H54 (cell line): ENCODE measurements at regions not wholly inside any gene's neighbourhood (a gene's known extent, or its start where the extent isn't known, plus 50 kb on each side); places are given as distances from the start of the nearest gene placed in this dataset.
"Not testable (repeated sequence)": the region's sequence is repeated elsewhere in the genome, so short reads cannot be mapped to it uniquely, and the experiment has no call there.

ENCODE experiments used
- DNase-seq: peaks from one replicate; pipeline ENCODE4 v3.0.0; 2011; ENCODE audit warnings: low spot score, mixed read lengths; ENCODE audit not compliant: insufficient read length
- FAIRE-seq: peaks from 3 replicates; lab custom pipeline; 2011; peaks lifted over from hg19 to GRCh38; lab: Jason Lieb, UNC
- POLR2A ChIP-seq: IDR thresholded peaks from 2 replicates; pipeline ENCODE4 v1.6.1; 2011; ENCODE audit warnings: low read depth, mild to moderate bottlenecking, low read length

DNA sequence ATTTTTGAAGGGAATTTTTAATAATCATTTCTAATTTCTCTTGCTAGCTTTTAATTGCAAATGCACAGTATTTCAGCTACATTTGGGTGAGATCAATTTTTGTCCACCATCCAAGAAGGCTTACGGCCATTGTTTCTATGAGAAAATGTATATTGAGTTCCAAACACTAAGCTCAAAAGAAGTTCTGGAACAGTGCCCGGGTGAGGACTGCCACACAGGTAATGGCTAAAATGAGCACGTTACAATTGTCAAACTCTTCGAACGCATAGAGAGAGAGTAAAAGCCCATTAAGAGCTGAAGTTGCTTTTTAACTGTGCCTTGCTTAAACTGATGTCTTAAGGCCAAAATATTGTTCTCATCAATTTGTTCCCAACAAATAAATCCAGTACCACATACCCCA lies 755.0 kb downstream of the DIAPH3 start:
- no peak for TF ChIP-seq POLR2A
- FAIRE-seq, result no peak
- DNase-seq, result no peak

DNA sequence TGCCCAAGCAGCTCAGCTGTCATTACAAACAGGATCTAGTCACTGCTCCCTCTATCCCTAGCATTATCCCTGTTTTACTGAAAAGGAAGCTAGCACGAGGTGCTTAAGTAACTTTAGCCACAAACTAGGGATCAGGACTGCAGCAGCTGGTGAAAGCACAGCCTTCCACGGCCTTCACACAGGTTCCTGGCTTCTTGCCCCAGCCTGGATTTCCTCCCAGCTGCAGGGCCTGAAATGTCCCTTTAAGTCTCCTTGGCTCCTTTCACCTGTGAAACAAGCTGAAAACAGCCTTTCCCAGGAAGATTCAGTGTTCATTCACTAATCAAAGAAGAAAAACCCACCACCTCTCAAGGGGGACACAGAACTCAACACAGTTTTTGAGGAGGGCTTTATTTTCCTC lies 754.5 kb downstream of the DIAPH3 start:
- no peak for TF ChIP-seq POLR2A
- DNase-seq (no peak), FAIRE-seq (no peak)

GRCh38 chr13:59409634-59410200 lies 754.0 kb downstream of the DIAPH3 start:
- DNase-seq (no peak), FAIRE-seq (no peak)
- no peak for TF ChIP-seq POLR2A

DNA sequence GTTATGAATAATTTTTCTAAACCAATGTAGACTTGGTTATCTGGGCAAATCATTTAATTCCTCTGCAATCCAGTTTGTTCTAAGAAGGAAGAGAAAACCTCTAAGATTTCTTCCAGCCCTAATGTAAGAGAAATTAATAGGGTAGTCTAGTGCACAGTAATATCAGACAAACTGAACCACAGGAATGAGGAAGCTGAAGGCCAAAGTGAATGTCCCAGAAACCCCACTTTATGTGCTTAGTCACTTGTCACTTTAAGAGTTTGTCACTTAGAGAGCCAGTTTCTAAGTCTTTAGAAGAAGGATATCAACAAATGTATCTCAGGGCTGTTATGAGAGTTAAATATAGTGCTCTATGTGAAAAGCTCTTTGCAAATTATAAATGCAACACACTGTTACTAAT lies 750.6 kb downstream of the DIAPH3 start:
- FAIRE-seq (no peak), DNase-seq (no peak)
- TF ChIP-seq POLR2A, result no peak

- TF ChIP-seq POLR2A, result no peak
- FAIRE-seq (no peak), DNase-seq (no peak)
Measured at GRCh38 chr13:59414006-59414405, 749.7 kb downstream of the DIAPH3 start.

DNA sequence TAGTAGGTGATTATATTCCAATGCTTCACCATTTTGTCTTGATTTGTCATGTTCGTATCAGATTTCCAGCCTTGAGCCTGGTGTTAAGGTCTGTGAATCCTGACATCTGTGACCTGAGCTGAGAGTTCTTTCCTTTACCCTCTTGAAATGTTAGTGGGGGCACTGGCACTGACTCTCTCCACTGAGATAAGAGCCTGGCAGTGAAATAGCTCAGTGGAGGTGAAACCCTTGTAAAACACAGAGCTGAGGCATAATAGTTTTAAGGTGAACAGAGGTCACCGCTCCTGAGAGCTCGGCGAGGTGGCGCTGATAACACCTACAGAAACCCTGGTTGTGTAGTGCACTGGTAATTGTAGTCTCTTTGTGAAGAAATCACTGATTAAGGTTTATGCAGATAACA lies 748.2 kb downstream of the DIAPH3 start:
- DNase-seq (no peak), FAIRE-seq (no peak)

DNA sequence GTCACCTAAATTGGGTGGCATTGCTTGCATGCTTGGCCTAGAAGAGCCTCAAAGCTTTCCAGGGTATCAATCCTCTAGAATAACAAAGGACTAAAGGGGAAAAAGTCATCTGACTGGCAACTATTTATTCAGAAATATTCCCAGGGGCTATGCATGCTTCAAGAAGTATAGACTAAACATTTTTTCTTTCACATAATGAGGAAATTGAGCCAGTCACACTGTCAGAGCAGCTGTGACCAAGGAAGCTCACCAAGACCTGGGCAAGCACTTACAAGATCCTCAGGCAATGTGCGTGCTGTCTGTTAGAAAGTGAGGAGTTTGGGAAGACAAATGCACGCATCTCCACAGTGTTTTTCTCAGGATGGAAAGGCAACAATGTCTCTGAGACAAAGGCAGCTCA lies 747.2 kb downstream of the DIAPH3 start:
- DNase-seq (no peak), FAIRE-seq (no peak)
- no peak for TF ChIP-seq POLR2A

More for the DNA sequence above, 748.2 kb downstream of the DIAPH3 start:
- TF ChIP-seq POLR2A, result no peak

DNA sequence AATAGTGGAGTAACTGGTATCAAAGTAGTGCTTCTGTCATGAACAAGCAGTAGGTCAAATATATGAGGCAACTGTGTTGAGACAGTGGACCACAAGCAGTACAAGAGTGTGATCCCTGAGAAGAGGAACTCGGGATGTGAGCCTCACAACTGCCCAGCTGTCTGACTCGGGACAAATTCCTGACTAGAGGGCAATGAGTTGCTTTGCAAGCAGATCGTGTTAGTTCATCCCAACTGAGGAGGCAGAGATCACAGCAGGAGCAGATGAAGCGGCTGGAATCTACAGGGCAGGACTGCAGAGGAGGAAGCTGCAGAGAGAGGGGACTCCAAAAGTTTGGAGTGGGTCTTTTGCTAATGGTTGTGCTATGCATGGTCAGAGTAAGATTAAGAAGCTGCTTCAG lies 741.1 kb downstream of the DIAPH3 start:
- no peak for DNase-seq
- no peak for FAIRE-seq
- no peak for TF ChIP-seq POLR2A

GRCh38 chr13:59423708-59424340 lies 739.9 kb downstream of the DIAPH3 start:
- no peak for DNase-seq
- no peak for FAIRE-seq
- no peak for TF ChIP-seq POLR2A

DNA sequence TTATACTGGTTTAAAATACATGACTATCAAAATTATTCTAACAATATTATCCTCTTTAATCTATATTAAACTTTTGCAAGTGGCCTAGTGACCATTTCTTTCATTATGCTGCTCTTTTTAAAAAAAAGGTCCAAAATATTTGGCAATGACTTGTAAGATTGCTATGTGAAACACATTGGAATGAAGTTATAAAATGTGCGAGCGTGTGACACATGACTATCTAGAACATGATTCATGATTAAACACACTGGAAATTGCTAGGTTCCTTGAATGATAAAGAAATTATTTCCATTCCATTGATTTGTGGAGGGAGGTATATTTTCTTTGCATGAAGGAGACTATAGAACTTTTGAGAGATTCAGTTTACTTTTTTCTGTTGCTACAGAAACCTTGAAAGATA lies 739.1 kb downstream of the DIAPH3 start:
- TF ChIP-seq POLR2A, result no peak
- no peak for DNase-seq
- no peak for FAIRE-seq

DNA sequence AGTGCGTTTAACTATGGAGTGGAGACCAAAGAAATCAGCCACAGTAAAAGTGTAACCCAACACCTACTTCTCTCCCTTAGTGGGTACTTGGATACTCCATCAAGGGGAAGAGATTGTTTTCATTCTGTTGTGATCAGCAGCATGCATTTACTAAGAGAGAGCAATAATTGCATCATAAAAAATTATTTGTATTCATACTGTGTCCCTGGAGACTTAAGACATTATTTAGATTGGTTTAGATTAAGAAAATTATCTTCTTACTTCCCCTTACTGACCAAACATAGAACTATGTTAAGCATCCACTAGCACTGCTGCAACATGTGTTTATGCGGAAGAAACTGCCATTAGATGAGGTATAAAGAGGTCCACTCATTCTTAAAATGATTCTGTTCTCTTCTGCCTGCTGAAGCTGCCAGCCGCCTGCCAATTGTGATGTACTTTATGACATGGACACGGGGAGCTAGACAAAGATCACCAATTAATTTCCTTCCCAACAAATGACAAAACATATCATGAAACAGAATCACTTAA lies 738.5 kb downstream of the DIAPH3 start:
- DNase-seq, result no peak
- no peak for FAIRE-seq
- TF ChIP-seq POLR2A, result no peak

DNA sequence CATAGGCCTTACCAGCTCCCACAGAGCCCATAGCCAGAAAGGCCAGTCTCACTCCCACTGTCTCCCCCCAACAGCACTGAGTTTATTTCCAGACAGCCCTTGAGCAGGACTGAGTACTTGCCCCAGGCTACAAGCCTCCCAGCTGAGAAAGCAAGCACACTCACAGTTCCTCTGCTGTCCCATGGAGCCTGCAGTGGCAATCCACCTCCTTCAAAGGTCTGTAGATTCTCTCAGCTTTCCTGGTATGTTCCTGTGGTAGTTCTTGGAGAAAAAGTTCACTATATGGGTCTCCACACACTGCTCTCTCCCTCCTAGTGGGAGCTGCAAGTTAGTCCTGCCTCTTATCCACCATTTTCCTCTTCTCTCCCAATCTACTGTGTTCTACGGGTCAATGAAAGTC lies 728.7 kb downstream of the DIAPH3 start:
- no peak for DNase-seq
- no peak for TF ChIP-seq POLR2A
- FAIRE-seq, result no peak

- FAIRE-seq (no peak), DNase-seq (no peak)
- no peak for TF ChIP-seq POLR2A
Measured at GRCh38 chr13:59437544-59438301, 726.0 kb downstream of the DIAPH3 start.

GRCh38 chr13:59439776-59440428 lies 723.8 kb downstream of the DIAPH3 start:
- TF ChIP-seq POLR2A, result no peak
- FAIRE-seq (no peak), DNase-seq (no peak)

DNA sequence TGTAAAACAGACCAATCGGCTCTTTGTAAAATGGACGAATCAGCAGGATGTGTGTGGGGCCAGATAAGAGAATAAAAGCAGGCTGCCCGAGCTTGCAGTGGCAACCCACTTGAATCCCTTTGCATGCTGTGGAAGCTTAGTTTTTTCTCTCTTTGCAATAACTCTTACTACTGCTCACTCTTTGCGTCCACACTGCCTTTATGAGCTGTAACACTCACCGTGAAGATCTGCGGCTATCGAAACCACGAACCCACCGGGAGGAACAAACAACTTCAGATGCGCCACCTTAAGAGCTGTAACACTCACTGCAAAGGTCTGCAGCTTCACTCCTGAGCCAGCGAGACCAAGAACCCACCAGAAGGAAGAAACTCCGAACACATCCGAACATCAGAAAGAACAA lies 722.7 kb downstream of the DIAPH3 start:
- not testable (repeated sequence) for FAIRE-seq, DNase-seq
